GM18517 (cell line): ENCODE measurements at regions not wholly inside any gene's neighbourhood (a gene's known extent, or its start where the extent isn't known, plus 50 kb on each side); places are given as distances from the start of the nearest gene placed in this dataset.
"Not testable (repeated sequence)": the region's sequence is repeated elsewhere in the genome, so short reads cannot be mapped to it uniquely, and the experiment has no call there.

Experiments
- ATAC-seq: cut with Tn5 transposase; IDR thresholded peaks from one replicate; pipeline ENCODE4 v1.9.1; 2021; ENCODE audit warnings: mild to moderate bottlenecking, moderate library complexity; ENCODE audit not compliant: unreplicated experiment

- no peak for ATAC-seq
Observed at GRCh38 chr11:41519696-41520095, 60.2 kb upstream of the LRRC4C start.

DNA sequence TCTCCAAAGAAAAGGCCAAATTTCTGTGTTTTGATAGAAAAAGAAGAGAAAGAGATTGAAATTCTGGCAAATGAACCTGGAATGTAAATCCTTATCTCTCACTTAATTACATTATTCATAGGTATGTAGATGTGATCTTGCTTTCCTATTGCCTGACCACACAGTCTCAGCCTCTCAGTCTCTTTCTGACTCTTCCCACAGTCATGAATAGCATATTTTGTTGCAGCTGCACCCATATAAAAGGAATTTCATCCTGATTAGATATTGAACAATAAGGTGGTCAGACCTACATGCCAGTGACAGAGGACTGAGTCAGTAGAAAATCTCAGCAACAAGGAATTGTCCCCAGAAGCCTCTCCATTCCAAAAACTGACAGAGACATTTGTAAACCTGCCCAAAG lies 62.9 kb upstream of the LRRC4C start:
- ATAC-seq = no peak

GRCh38 chr11:41522899-41523672 lies 63.6 kb upstream of the LRRC4C start:
- ATAC-seq = no peak

DNA sequence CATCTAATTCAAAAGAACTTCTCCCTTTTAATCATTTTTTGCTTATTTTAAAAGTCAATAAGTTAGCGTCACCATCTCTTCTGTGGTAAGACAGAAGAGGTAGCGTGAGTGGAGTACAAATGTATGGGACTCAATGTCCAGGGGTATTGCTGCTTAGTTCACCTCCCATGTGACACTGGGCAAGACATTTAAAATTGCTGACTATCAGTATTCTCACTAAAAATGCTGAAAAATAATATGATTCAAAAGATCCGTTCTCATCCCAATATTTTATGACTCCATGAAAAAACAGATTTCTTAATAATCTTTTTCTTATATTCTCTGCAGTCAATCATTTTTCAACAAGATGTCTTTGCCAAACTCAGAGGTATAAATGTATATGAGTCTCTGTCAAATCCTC lies 68.1 kb upstream of the LRRC4C start:
- no peak for ATAC-seq

DNA sequence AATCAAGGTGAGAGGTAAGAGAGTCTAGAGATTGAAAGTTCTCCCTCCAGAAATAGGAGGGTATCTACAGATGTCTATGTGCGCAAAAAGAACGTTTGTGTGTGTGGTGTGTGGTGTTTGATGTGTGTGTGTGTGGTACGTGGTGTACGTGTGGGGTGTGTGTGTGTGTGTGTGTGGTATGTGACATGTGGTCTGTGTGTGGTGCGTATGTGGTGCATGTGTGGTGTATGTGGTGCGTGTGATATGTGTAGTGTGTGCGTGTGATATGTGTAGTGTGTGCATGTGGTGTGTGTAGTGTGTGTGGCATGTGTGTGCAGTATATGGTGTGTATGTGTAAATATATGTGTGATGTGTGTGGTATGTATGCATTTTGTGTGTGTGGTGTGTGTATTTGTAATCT lies 73.0 kb upstream of the LRRC4C start:
- no peak for ATAC-seq

DNA sequence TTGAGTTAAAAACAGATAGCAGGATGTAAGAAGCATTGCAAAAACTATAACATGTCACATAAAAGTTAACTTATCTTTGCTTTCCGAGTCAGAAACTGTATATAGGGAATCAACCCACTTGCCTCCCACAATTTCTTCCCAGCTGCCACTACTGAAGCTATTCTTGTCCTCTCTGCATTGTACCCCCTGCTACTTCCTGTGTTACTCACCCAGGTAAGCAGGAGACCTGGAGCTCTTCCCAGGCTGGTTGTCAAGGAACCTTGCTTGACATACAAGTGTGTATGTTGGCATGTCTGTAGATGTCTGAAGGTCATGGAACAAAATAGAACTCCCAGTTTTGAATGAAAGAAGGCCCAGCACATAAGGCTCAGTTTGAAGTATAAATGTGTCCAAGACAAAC lies 74.3 kb upstream of the LRRC4C start:
- ATAC-seq = no peak

DNA sequence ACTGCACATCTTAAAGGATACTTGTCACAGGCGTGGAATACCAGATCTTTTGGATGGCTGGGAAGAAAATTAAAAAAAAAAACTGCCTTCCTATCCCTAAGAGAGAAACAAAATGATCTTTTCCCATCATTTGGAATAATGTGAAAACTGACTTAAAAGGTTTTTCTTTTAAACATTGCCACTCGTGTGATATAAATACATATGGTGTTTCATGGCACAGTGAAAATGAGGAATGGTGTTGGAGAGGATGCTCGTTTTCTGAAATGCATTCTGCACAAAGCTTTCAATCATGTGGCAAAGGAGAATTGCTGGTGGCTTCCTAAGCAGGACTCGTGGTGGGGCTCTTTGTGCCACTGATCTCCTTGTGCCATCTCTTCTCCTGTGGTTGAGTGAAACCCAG lies 74.9 kb upstream of the LRRC4C start:
- ATAC-seq = no peak

DNA sequence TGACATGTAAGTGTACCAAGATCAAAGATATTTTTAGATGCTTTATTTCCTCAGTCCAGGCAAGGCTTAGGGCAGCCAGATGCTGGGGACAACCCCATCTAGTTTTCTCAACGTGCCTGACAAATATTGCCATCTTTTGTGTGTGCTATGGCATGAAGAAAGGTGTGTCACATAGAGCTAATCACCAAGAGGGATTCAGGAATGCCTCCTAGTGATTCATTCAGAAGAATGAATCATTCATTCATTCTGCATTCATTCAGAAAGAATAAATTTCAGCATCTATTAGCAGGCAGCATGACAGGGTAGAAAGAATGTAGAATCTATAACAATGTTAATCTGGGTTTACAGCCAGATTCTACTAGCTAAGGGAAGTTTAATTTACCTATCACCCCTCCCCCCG lies 75.4 kb upstream of the LRRC4C start:
- ATAC-seq = no peak

DNA sequence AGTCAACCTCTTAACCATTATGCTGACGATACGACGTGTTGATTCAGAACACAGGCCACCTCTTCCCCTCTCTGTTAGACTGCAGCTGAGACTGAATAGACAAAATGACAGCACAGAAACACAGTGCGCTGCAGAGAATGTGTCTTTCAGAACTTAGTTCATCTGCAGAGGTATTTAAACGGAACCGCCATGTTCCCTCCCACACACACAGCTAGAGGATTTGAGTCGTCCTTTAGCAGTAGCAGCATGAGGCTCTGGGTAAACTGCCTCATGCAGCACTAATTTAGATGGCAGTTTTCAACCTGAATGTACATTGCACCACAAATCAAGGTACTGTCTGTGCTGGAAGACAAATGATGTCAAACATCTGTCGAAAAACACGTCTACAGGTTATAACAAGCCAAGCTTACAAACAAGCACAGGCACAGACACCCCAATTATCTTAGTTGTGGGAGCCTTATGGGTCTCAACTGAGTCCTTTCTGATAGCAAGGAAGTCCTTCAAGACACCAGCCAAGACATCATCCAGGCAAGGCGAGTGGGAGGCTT lies 76.6 kb upstream of the LRRC4C start:
- no peak for ATAC-seq

GRCh38 chr11:41544902-41545301 lies 85.5 kb upstream of the LRRC4C start:
- not testable (repeated sequence) for ATAC-seq

- no peak for ATAC-seq
Observed at GRCh38 chr11:41578421-41579051, 119.1 kb upstream of the LRRC4C start.

GRCh38 chr11:41579546-41579945 lies 120.1 kb upstream of the LRRC4C start:
- ATAC-seq = no peak

GRCh38 chr11:41609511-41609910 lies 150.1 kb upstream of the LRRC4C start:
- ATAC-seq = no peak

DNA sequence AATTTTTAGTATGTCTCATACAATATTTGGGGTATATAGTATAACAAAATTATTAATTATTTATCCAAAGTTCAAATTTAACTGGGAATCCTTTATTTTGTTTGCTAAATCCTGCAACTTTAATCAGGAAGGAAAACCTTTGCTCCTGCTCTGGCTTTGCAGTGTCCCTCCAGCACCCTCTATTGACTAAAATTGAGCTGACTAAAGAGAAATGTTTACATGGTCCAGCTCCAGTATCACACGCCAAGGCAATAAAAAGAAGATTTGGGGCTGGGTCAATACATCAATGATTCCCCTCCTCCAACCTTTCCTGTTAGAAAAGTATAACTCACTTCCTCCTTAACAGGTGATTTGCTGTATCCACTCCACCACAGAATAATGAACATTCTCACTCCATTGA lies 153.0 kb upstream of the LRRC4C start:
- ATAC-seq = no peak

GRCh38 chr11:41613326-41613725 lies 153.9 kb upstream of the LRRC4C start:
- ATAC-seq = no peak

DNA sequence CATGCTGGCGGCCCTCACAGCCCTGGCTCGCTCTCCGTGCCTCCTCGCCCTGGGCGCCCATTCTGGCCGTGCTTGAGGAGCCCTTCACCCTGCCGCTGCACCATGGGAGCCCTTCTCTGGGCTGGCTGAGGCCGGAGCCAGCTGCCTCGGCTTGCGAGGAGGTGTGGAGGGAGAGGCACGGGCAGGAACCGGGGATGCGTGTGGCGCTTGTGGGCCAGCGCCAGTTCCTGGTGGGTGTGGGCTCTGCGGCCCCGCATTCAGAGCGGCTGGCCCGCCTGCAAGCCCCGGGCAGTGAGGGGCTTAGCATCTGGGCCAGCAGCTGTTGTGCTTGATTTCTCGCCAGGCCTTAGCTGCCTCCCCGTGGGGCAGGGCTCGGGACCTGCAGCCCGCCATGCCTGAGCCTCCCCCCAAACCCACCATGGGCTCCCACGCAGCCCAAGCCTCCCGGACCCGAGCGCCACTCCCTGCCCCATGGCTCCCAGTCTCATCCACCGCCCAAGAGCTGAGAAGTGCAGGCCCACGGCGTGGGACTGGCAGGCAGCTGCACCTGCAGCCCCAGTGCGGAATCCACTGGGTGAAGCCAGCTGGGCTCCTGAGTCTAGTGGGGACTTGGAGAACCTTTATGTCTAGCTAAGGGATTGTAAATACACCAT lies 163.4 kb upstream of the LRRC4C start:
- no peak for ATAC-seq

DNA sequence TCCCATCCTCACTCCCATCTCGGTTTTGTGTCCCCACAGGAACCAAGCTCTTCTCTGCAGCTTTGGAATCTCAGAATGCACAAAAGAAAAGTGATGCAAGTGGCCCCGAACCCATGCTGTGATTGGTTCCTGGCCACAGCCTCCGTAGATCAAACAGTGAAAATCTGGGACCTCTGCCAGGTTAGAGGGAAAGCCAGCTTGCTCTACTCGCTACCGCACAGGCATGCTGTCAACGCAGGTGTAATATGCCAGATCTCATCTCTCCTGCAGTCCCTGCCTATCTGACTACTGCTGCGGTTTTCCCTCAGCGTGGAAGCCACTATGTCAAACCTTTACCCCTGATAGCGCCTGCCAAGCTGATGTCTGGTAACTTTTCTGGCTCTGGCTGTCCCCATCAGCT lies 200.5 kb upstream of the LRRC4C start:
- ATAC-seq = no peak

DNA sequence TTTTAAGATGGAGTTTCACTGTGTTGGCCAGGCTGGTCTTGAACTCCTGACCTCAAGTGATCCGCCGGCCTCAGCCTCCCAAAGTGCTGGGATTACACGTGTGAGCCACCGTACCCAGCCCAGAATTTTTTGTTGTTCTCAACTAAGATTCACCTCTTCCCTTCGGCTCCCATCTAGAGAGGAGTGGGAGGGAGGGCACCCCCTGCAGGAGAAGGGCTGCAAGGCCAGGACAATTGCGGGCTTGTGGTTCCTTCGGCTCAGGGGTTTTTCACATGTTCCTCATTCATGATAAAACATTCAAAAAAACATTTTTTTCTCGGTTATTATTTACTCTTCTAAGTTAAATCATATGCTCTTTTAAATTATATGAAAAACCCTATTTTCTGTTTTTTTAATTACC lies 201.1 kb upstream of the LRRC4C start:
- no peak for ATAC-seq

DNA sequence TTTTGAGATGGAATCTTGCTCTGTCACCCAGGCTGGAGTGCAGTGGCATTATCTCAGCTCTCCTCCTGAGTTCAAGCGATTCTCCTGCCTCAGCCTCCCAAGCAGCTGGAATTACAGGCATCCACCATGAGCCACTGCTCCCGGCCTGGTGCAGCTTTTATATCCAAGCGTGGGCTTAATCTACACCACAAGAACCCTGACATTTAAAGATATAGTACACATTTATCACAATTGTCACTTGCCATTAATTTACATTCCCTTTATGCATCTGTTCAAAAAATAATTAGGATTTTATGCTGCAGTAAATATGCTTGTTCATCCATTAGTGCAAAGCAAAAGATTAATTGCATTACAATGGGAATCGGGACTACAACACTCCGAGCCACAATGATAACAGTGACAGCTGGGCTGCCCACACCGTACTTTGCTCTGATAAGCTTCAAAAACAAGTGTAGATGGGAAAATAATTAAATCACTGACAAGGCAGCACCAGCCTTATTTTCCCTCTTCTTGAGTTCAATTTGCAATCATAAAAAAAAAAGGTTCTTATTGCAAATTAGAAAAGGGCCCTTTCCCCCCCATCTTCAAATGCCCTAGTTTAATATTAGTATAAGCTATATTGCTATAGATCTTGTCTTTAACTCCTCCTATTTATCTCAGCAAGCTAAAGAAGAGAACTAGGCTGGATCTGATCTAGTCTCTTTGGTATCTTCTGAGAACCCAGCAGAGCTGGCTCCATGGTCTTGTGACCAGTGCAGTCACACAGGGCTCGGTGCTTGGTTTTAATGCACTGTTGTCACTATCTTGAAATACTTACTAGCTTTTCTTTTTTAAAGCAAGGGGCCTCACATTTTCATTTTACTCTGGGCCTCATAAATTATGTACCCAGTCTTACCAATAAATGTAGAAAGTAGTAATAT lies 206.2 kb upstream of the LRRC4C start:
- ATAC-seq = no peak

DNA sequence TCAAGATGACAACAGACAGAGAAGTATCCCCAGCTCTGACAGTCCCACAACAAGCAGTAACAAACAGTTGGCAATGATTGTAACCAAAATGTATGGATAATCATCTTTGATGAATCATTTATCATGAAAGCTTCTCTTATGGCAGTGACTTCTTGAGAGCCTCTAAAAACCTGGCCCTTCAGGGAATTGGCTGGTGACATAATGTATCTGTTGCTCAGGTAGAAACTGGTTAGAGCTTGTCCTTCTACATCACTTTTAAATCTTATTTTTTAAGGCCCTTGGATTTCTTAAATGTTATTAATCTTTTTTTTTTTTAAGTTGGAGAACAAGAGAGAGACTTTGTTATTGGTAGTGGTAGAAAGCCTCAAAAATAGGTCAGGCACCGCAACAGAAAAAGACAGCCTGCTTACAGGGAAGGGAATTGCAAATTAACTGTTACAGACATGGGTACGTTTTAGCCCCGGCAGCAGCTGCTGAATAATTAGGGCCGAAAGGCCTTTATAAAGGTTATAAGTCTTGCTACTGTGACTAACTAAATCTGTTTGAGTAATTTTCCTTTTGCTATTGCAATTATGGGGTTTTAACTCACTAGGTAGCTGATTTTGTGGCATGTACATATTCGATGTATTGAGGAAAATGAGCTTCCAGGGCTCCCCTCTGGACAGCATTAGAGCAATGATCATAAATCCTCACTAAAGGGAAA lies 207.7 kb upstream of the LRRC4C start:
- ATAC-seq = no peak
